ENCODE measurements at regions not wholly inside any gene's neighbourhood (a gene's known extent, or its start where the extent isn't known, plus 50 kb on each side); places are given as distances from the start of the nearest gene placed in this dataset.

DNA sequence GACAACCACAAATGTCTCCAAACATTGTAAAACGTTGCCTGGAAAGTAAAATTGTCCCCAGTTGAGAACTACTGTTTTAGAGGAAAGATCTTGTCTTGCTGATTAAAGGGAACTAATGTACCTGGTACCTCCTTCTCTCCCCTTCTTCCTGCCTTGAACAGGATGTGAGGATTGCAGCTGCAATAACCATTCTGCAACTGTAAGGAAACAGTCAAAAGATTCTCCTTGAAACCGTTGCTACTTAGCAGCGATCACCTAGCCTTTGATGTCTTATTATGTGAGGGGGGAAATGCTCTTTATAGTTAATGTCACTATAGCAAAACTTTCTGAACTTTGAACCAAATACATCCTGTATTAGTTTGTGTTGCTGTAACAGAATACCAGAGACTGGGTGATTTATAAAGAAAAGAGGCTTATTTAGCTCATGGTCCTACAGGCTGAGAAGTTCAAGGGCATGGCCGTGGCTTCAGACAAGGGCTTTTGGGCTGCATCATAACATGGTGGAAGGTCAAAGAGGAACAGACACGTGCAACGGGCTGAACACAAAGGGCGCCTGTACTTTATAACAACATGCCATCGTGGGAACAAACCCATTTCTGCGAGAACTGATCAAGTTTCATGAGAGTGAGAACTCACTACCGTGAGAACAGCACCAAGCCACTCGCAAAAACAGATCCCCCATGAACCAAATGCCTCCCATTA, 54.2 kb upstream of the PARD3 start:
- no peak for DNase-seq

- DNase-seq: no peak
Observed at GRCh38 chr10:34868589-34868988, 53.5 kb upstream of the PARD3 start.

GRCh38 chr10:34866848-34867247, 51.8 kb upstream of the PARD3 start:
- no peak for DNase-seq
